Fibroblast of skin of right quadriceps (primary cell): ENCODE measurements at regions not wholly inside any gene's neighbourhood (a gene's known extent, or its start where the extent isn't known, plus 50 kb on each side); places are given as distances from the start of the nearest gene placed in this dataset.
A peak's percentile ranks its signal among the peaks of the same experiment; 100 is the strongest.
"Not testable (repeated sequence)": the region's sequence is repeated elsewhere in the genome, so short reads cannot be mapped to it uniquely, and the experiment has no call there.

Source experiments
- DNase-seq: peaks from one replicate; pipeline ENCODE4 v3.0.0-alpha.2; 2013

DNA sequence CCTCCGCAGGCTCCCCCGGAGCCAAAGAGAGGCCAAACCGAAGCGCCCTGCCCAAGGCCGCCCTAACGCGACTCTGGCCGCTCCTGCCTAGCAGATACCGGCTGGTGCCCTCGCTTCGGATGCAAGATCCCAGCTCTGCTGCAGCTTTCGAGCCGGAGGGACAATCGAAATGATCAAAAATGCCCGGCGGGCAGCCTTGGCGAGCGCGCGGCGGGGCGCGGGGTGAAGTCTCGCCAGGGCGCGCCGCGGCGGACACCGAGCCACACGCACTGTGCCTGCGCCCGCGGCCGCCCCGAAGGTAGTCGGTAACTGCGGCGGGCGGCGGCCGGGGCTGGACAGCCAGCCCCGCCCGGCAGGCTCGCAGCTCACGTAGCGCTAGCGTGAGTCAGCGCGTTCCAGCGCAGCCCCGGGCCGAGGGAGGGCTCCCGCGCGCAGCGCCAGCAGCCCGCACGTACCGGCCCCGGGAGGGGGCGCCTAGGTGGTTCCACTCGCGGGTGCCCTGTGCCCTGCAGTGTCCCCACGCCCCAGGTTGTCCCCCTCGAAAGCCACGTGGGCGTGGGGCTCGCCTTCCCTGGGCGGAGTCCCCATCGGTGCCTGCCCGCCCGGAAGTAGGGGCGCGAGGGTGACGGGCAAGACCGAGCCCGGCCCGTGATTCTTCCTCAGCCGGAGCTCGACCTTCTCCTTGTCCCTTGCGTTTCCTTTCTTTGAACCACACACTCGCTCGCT is 109.2 kb upstream of the EGLN3 start:
- peak; percentile 72 for DNase-seq

DNA sequence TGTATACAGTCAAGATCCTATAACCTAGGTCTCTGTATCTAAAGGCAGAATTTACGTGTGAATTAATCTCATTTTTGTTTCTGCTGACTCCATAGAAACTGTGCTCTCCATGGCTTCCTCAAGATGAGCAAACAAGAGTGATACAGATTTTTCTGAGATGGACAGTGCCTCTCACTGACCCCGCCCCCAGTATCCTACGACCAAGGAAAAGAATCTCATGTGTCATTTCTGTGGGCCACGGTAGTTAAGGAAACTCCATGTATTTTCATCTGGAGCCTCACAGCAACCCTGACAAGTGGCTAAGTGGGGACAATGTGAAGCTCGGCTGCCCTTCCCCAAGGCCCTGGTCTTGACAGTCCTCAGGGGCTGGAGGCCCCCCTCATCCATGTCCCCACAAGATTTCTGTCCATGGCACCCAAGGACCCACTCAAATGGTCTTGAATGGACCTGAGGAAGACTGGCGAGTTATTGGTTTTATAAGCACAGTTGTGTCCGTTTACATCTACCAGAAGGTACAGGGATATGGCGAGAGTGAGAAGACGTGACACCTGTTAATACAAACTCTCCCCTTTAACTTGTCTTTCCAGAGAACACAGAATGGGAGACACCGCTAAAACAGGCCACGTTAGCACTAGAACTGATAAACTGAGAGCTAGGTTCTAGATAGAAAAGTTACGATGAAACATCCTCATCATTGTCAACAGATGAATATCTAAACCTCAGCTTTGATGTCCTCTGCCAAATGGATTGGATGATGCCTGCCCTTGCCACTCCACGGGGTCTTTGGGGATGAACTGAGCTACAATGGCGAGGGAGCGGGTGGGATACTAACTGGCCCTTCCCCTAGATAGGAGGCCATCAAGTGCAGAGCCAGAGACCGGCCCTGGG is 108.4 kb upstream of the EGLN3 start:
- no peak for DNase-seq

DNA sequence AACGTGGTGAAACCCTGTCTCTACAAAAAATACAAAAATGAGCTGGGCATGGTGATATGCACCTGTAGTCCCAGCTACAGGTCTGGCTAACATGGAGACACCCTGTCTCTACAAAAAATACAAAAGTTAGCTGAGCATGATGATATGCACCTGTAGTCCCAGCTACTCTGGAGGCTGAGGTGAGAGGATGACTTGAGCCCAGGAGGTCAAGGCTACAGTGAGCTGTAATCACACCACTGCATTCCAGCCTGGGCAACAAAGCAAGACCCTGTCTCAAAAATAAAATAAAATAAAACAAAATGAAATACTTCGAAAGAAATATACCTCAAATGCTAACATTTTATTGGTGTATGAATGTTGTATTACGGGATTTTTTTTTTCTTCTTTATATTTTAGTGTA is 107.6 kb upstream of the EGLN3 start:
- no peak for DNase-seq

DNA sequence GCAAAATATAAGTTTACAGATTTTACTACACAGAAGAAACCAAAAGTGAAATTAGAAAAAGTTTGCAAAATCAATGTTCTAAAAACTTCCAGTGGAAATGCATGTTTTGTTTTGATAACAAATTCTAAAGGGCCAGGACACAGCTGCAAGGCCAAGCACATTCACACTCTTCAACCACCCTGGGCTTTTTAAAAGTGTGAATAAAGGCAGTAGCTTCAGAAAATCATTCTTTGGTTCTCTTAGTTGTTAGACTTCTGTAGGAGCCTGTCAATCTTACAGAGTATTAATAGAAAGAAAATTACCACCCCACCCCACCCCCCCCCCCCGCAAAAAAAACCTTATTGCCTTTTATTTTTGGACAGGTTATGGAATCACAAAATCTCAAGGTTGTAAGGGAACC is 105.2 kb upstream of the EGLN3 start:
- no peak for DNase-seq

DNA sequence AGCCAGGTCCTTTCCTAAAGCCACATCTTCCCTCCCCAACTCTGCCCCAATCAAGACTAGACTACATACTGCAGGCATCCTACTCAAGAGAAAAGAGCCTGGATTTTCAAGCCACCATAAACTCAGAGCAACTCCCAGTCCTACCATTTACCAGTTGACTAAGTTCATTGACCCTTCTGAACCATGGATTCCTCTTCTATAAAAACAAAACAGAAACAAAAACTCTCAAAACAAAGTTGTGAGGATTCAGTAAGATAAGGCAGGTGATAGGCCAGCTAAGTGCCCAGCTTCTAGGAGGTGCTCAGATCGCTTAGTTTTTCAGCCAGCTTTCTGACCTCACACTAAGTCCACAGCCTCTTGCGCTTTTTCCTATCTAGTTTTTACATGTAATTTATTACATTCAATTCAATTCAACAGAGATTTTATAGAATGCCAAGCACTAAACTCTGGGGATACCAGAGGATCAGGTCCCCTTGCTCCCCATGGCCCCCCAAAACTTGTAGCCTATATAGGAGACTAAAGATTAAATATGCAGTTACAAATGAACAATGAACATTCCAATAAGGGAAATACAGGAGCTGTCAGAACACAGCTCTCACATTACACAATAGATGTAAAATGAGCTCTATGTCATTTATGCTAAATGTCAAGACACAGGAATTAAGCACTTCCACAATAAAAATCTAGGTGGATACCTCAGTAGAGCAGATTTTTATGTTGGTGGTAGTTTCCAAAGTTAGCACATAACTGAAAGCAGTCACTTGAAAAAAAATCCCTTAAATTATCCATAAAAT is 104.5 kb upstream of the EGLN3 start:
- DNase-seq = no peak

DNA sequence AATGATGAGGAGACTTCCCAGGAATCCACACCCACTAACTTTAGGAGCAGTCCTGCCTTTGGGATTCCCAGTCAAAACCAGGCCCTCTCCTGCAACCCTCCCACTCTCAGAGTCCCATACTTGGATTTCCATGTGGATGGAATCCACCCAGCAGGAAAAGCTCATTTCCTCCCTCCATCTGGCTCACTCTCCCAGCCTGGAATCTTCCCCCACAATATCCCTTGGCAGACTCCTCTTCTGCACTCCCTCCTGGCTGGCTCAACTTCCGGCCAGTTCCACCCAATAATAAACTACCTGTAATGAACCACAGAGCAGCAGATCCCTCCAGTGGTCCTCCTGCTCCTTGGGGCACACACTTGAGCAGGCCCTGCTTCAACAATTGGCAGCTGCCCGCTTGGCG is 102.8 kb upstream of the EGLN3 start:
- DNase-seq = peak; percentile 33

DNA sequence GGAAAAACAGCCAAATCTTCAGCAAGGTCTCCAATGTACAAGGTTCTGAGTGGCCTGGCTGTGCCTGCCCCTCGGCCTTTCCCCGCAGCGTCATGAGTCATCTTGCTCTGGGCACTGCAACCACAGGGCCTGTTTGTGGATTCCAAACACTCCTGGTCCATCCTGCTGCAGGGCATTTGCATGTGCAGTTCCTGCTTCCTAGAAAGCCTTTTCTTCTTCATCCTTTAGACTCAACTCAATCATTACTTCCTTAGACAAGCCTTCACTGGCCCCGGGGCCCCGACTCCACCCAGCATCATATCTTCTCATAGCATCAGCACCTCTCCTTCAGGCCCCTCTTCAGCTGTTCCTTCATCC is 101.8 kb upstream of the EGLN3 start:
- no peak for DNase-seq

DNA sequence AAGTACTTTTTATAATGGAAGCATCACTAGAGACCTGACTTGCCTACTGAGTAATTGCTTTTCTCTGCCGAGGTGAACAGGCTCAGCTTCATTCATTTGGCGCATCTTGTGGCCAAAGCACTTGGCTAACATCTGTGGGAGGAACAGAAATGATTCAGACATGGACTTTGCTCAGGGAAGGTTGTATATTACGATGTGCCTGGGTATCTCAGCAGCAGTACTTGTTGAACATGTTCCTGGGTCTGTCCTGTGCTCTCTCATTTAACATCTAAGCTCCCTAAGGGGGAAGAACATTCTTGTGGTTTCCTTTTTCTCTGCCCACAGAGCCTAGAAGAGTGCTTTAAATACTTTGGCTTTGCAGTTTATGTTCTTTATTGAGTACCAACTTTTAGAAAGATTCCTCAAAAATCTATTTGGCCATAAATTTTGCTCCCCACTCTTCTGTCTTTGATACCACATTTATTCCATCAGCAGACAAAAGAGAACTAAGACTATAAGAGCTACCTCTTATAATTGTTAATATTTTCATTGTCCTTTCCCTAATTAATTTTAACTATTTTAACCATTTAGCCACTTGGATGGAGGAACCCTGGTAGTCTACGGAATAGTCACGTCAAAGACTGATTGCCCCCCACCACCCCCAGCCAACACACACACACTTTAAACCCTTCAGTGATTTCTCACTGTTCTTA is 101.2 kb upstream of the EGLN3 start:
- peak; percentile 55 for DNase-seq

DNA sequence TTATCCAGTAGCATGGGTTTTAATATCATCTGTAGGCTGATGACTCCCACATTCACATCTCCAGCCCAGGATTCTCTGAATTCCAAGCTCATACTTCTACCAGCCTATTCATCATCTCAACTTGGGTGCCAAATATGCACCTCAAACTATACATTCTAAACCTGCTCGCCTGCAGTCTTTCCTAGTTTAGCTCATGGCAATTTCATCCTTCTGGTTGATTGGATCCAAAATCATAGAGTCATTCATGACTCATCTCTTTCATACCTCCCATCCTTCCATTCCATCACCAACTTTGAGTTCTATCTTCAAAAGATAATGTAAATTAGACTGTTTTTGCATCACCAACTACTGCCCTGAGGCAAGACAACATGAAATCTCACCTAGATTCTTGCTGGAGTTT is 99.7 kb upstream of the EGLN3 start:
- DNase-seq = no peak

DNA sequence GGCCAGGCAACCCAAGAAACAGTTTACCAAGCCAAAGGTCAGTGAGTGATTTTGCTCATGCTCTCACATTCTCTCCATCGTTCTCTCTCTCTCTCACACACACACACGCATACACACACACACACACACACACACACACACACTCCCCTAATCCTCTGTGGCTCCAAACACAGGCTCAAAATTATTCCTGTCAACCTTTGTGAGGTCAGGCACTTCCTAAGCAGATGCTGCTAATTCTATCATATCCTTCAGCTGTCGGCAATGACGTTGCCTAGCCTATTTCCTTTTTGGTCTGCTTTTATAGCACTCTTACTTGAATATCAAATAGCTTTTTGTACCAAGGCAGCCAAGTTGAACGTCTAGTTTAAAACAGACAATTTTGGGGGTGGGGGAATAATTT is 98.9 kb upstream of the EGLN3 start:
- no peak for DNase-seq

DNA sequence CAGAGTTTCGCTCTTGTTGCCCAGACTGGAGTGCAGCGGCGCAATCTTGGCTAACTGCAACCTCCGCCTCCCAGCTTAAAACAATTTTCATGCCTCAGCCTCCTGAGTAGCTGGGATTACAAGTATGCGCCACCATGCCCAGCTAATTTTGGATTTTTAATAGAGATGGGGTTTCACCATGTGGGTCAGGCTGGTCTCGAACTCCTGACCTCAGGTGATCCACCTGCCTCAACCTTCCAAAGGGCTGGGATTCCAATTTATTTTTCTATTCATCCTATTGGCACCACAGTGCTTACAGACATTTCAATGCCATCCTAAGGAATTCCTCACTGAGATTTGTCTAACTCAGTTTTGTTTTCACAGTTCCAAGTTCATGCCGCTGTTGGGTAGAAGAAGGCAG is 98.3 kb upstream of the EGLN3 start:
- not testable (repeated sequence) for DNase-seq

DNA sequence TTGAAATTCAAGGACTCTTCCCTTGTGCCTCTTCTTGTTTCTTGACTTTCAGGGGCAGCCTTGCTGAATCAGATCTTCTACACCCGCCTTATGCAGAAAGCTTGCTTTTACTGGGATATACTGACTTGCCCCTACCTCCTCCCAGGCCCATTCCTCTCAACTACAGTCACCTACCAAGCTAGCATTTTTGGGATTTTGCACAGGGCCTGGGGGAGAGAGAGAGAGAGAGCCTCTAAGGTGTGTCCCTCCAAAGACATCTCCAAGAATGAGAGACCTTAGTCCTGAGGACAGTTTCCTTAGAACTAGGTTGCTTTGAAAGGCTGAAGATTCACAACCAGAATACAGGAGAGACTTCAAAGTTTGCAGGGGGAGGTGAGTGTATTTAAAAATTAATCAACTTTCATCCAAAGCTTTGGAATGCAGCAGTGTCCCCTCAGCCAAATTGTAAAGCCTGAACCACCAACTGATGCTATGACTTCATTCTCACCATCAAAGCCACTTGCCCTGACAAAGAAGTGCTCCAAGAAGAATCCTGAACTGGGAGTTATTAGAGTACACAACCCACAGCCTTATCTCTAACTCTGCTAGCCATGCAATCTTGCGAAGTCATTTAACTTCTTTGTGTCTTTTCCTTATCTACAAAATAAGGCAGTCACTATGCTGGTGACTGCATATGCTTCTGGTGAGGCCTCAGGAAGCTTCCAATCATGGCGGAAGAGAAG is 96.1 kb upstream of the EGLN3 start:
- DNase-seq = no peak

DNA sequence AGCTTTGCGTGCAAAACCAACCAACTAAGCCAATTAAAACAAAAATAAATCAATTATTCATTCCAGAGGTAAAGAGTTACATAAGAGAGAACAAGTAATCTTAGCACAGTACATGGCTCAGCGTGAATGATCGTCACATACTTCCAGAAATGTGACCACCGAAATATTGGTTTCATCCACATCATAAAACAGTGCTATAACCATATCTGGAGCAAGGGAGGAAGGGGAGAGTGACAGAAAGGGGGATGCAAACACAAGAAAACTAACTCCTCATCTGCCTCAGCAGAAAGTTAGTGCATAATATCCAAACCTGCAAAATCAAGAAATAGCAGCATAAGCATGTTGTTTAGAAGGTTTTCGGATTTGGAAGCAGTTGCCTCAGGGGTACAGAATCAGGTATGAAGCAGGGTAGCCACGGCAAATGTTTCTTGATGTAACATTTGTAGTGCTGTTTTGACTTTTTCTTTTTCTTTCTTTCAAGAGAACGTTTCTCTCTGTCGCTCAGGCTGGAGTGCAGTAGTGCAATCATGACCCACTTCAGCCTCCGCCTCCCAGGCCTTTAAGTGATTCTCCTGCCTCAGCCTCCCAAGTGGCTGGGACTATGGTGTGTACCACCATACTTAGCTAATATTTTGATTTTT is 93.9 kb upstream of the EGLN3 start:
- no peak for DNase-seq

DNA sequence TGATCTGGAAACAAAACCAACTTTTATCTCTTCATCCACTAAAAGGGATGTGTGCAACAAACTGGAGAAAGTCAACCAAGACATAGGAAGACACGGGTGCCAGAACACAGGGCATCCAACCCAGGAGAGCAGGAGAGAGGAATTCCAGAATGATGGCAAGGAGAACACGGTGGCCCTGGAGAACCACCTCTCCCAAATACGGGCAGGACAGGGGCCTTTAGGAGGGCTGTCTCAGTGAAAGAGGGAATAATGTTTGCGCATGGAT is 93.4 kb upstream of the EGLN3 start:
- DNase-seq = no peak

DNA sequence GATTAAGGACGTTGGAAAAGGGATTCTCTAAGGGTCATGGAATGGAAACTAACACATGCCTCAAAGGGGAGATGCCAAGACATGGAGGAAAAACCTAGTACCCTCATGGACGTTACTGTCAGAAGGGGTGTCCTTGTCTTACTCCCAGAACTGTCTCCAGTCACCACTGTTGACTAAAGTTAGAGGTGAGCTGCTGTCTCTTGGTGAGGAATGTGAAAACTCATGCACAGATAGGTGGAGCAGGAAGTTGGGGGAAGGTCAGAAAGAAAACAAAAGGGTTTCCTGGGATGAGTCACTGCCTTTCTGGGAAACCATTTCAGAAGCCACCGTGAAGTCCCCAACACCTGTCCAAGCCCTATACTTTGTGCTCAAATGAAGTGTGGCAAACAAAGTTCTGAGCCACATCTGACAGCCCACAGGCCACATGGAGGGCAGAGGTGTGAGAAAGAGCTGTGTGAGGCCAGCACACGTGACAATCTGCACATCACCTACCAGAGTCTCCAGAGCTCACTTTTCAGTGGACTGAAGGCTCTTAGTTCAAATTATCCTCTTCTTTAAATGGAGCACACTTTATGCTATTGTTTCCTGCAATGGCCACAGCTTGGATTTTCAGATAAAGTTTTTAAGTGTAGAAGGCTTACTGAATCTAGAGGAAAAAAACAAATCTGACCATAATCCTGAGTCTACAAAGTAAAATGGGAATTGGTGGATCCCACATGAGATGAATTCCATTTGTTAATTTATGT is 92.9 kb upstream of the EGLN3 start:
- no peak for DNase-seq

DNA sequence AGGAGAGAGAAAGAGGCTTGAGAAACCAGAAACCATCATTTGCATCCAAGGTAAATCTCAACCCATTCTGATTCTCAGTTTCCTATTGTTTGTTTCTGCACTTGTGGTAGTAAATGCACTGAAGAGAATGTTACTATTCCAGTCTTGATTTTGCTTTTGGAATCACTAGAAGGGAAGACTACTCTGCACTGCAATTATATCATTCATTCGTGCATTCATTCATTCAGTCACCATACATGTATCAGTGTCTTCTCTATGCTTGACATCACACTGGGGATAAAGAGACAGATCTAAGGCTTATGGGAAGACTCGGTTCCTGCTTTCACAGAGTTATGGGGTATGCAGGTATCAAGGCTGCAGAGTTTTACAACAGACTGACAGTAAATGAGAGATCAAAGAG is 90.3 kb upstream of the EGLN3 start:
- no peak for DNase-seq

DNA sequence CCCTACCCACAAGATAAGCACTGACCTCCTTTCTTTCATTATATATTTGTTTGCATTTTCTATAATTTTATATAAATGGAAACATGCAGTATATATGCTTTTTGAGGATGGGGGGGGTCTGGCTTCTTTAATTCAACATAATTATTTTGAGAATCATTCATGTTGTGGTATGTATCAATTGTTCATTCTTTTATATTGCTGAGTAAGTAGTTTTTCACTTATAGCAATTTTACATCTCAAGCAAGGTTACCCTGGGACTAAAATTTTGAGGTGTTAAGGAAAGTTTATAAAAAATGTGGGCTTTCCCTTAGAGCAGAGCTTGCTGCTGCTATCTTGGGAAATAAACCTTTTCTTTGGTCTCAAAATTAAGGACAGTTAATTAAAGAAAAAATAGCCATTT is 89.9 kb upstream of the EGLN3 start:
- DNase-seq = no peak

DNA sequence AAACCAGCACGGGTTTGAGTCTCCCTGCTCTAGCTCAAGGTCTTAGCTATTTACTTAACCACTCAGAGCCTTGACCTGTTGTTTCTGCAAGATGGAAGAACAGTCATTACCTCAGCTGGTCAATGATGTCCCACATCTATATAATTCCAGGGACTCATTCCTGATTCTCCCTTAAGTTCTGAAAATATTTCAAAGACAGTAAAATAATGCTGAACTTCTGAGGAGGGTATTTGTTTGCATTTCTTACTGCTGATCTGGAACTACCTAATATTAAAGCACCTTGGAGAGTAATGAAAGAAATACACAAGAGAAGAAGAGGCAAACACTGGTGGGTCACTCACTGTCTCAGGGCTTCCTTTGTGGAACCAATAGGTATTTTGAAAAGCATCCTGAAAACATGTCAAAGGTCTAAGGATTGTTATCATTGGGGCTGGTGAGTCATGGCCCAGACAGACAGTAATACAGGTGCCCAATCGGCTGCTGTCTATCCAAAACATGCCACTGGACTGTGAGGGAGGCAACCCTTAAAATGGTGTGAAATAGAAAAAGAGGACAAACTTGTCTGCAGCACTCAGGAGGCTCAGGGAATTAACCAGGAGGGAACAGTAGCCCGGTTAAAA is 88.7 kb upstream of the EGLN3 start:
- no peak for DNase-seq

DNA sequence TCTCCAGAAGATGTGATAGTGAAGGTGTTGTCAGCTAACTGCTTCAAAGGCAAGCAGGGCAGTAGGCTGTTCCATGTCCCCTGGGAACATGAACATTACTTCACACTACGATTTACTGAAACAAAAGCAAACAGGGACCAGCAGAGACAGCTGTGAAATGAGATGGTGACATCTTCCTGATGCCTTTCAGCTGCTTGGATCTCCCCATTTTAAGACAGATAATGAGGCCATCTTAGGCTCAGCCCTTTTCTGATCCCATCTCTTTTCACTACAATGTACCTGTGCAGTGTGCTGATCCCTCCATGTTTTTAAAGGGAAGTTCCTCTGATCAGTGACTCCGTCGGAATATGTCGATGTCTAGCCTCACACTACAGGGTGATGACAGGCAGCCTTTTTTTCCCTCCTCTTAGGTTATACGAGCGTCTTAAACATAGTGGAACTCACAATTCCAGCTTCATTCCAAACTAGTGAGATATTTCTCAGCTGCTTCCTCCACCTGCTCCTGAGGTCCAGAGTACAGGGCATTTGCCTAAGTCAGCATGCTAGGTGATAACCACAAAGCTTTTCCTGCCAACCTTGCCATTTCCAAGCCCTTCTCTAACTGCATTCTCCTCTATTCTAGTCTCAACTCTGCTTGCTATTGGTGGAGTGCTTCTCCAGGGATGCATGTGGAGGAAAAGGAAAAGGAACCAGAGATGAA is 87.6 kb upstream of the EGLN3 start:
- no peak for DNase-seq

DNA sequence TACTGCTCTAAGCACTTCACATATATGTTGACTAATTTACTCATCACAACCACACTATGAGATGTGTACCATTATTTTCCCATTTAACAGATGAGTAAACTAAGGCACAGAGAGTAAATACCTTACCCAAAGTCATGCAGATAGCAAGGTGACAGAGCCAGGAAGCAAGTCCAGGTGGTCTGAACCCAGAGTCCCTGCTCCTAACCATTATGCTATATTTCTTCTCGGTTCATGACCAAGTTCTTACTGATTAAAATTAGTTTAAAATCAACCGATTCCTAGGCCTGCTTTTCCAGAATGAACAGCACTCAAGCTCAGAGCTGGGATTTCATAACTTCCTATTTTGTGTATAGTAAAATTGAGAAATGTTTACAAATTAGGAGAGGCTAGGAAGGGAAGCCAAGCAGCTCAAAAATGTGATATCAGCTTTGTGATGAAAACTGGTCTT is 85.5 kb upstream of the EGLN3 start:
- DNase-seq = no peak
